Upper lobe of left lung (tissue), 4 donors: ENCODE measurements at regions not wholly inside any gene's neighbourhood (a gene's known extent, or its start where the extent isn't known, plus 50 kb on each side); places are given as distances from the start of the nearest gene placed in this dataset.

Experiments
- CTCF ChIP-seq, 6 experiments: fragments of 450-650 bp in 4 of 6; fragments of 200-600 bp in 2 of 6; sonication (generic) in 2 of 6; IDR thresholded peaks; one replicate each; pipeline ENCODE4 v1.5.1; 2016 to 2019; ENCODE audit warnings: antibody characterized with exemption in 6 of 6
- POLR2A ChIP-seq, 4 donors: fragments of 450-650 bp; IDR thresholded peaks; one replicate each; pipeline ENCODE4 v1.5.1; 2016 to 2017; ENCODE audit warnings: antibody characterized with exemption in 4 of 4, mild to moderate bottlenecking in 2 of 4

GRCh38 chr1:232522189-232522588, 107.7 kb downstream of the SIPA1L2 start:
- no peak for TF ChIP-seq POLR2A (IDR thresholded peaks at IDR 0.05)
- no peak for TF ChIP-seq CTCF (IDR thresholded peaks at IDR 0.05)
